ENCODE measurements at regions not wholly inside any gene's neighbourhood (a gene's known extent, or its start where the extent isn't known, plus 50 kb on each side); places are given as distances from the start of the nearest gene placed in this dataset.
"Not testable (repeated sequence)": the region's sequence is repeated elsewhere in the genome, so short reads cannot be mapped to it uniquely, and the experiment has no call there.

- no peak for DNase-seq (ENCODE audit: low read depth in 2 of 2)
These were observed 572.3 kb downstream of the PYDC2 start for GRCh38 chr3:192033246-192033645.

- DNase-seq (ENCODE audit: low read depth in 2 of 2), result no peak
These were observed 577.8 kb downstream of the PYDC2 start for GRCh38 chr3:192038726-192039125.

GRCh38 chr3:192039593-192039992, 578.6 kb downstream of the PYDC2 start:
- DNase-seq (ENCODE audit: low read depth in 2 of 2), result no peak

- DNase-seq (ENCODE audit: low read depth in 2 of 2), result no peak
These were observed 579.5 kb downstream of the PYDC2 start for GRCh38 chr3:192040282-192041043.

GRCh38 chr3:192042116-192042515, 581.2 kb downstream of the PYDC2 start:
- no peak for DNase-seq (ENCODE audit: low read depth in 2 of 2)

GRCh38 chr3:192054881-192055280, 593.9 kb downstream of the PYDC2 start:
- DNase-seq (ENCODE audit: low read depth in 2 of 2), result peak in 1 of 2 experiments; percentile 1

- DNase-seq (ENCODE audit: low read depth in 2 of 2), result no peak
These were observed 595.0 kb downstream of the PYDC2 start for GRCh38 chr3:192055946-192056345.

GRCh38 chr3:192057261-192057660, 596.3 kb downstream of the PYDC2 start:
- DNase-seq (ENCODE audit: low read depth in 2 of 2), result no peak

- no peak for DNase-seq (ENCODE audit: low read depth in 2 of 2)
These were observed 599.3 kb downstream of the PYDC2 start for GRCh38 chr3:192060160-192060781.

GRCh38 chr3:192061426-192061825, 600.5 kb downstream of the PYDC2 start:
- DNase-seq (ENCODE audit: low read depth in 2 of 2), result no peak

- no peak for DNase-seq (ENCODE audit: low read depth in 2 of 2)
These were observed 601.2 kb downstream of the PYDC2 start for GRCh38 chr3:192062186-192062585.

GRCh38 chr3:192063570-192063969, 602.6 kb downstream of the PYDC2 start:
- DNase-seq (ENCODE audit: low read depth in 2 of 2), result no peak

- DNase-seq (ENCODE audit: low read depth in 2 of 2), result no peak
These were observed 604.0 kb downstream of the PYDC2 start for GRCh38 chr3:192064959-192065358.

- not testable (repeated sequence) for DNase-seq (ENCODE audit: low read depth in 2 of 2)
These were observed 605.3 kb downstream of the PYDC2 start for GRCh38 chr3:192066253-192066652.

- DNase-seq (ENCODE audit: low read depth in 2 of 2), result no peak
These were observed 607.7 kb downstream of the PYDC2 start for GRCh38 chr3:192068464-192069254.

GRCh38 chr3:192077795-192078497, 617.0 kb downstream of the PYDC2 start:
- no peak for DNase-seq (ENCODE audit: low read depth in 2 of 2)

- DNase-seq (ENCODE audit: low read depth in 2 of 2), result no peak
These were observed 618.1 kb downstream of the PYDC2 start for GRCh38 chr3:192079098-192079497.

GRCh38 chr3:192080336-192080735, 619.4 kb downstream of the PYDC2 start:
- no peak for DNase-seq (ENCODE audit: low read depth in 2 of 2)

- DNase-seq (ENCODE audit: low read depth in 2 of 2), result no peak
These were observed 622.0 kb downstream of the PYDC2 start for GRCh38 chr3:192082730-192083660.

All from fibroblast of skin of left quadriceps (primary cell).